Neural progenitor cell (in vitro differentiated cells): ENCODE measurements at regions not wholly inside any gene's neighbourhood (a gene's known extent, or its start where the extent isn't known, plus 50 kb on each side); places are given as distances from the start of the nearest gene placed in this dataset.

Experiments
- DNase-seq: peaks from one replicate; pipeline ENCODE4 v3.0.0-alpha.2; 2016; ENCODE audit warnings: low spot score
- H2AFZ ChIP-seq: fragments of 200-600 bp; sonication (generic); replicated peaks from 2 replicates; pipeline ENCODE4 v1.6.1; 2016; ENCODE audit warnings: antibody characterized with exemption
- H3F3A ChIP-seq: fragments of 200-600 bp; sonication (generic); 2 replicates; pipeline ENCODE4 v1.6.1; 2016; ENCODE audit warnings: antibody characterized with exemption, low read depth
- H3K27ac ChIP-seq: fragments of 200-600 bp; sonication (generic); 2 replicates; pipeline ENCODE4 v1.5.1; 2016; ENCODE audit warnings: mild to moderate bottlenecking
- H3K27me3 ChIP-seq: fragments of 200-600 bp; sonication (generic); 2 replicates; pipeline ENCODE4 v1.6.1; 2016; ENCODE audit warnings: mild to moderate bottlenecking, moderate library complexity
- H3K36me3 ChIP-seq: fragments of 200-600 bp; sonication (generic); 2 replicates; pipeline ENCODE4 v1.5.1; 2016
- H3K4me1 ChIP-seq: fragments of 200-600 bp; sonication (generic); 2 replicates; pipeline ENCODE4 v1.6.1; 2016; ENCODE audit warnings: mixed run types
- H3K4me2 ChIP-seq: fragments of 200-600 bp; sonication (generic); 2 replicates; pipeline ENCODE4 v1.6.1; 2016
- H3K4me3 ChIP-seq: fragments of 200-600 bp; sonication (generic); 2 replicates; pipeline ENCODE4 v1.5.1; 2016
- H3K79me2 ChIP-seq: fragments of 200-600 bp; sonication (generic); 2 replicates; pipeline ENCODE4 v1.6.1; 2016; ENCODE audit warnings: low read depth
- H3K9ac ChIP-seq: fragments of 200-600 bp; sonication (generic); 2 replicates; pipeline ENCODE4 v1.6.1; 2016
- H3K9me3 ChIP-seq: fragments of 200-600 bp; sonication (generic); 2 replicates; pipeline ENCODE4 v1.5.1; 2016; ENCODE audit warnings: low read depth
- H4K20me1 ChIP-seq: fragments of 200-600 bp; sonication (generic); 2 replicates; pipeline ENCODE4 v1.6.1; 2016; ENCODE audit warnings: low read depth
- H3K27ac Mint-ChIP-seq: 3 replicates; pipeline ENCODE4 v1.8.0; 2021; ENCODE audit warnings: mixed read lengths
- H3K27me3 Mint-ChIP-seq: 2 replicates; pipeline ENCODE4 v1.8.0; 2022; ENCODE audit warnings: low read depth, mild to moderate bottlenecking, inconsistent platforms, moderate library complexity, mixed read lengths; ENCODE audit not compliant: insufficient read depth
- H3K36me3 Mint-ChIP-seq: 3 replicates; pipeline ENCODE4 v1.8.0; 2021; ENCODE audit warnings: mixed read lengths
- H3K4me1 Mint-ChIP-seq: 3 replicates; pipeline ENCODE4 v1.8.0; 2021; ENCODE audit warnings: mixed read lengths
- H3K4me3 Mint-ChIP-seq: 3 replicates; pipeline ENCODE4 v1.8.0; 2021; ENCODE audit warnings: mild to moderate bottlenecking, moderate library complexity, mixed read lengths
- H3K9me3 Mint-ChIP-seq: 3 replicates; pipeline ENCODE4 v1.8.0; 2020; ENCODE audit warnings: mixed read lengths
- CTCF ChIP-seq: fragments of 200-600 bp; sonication (generic); IDR thresholded peaks from 2 replicates; pipeline ENCODE4 v1.5.1; 2017; ENCODE audit warnings: antibody characterized with exemption, mild to moderate bottlenecking
- EZH2 ChIP-seq: fragments of 200-600 bp; sonication (generic); IDR thresholded peaks from 2 replicates; pipeline ENCODE4 v1.6.1; 2017; ENCODE audit warnings: antibody characterized with exemption, mild to moderate bottlenecking, moderate library complexity
- EZH2phosphoT487 ChIP-seq: fragments of 200-600 bp; sonication (generic); IDR thresholded peaks from 2 replicates; pipeline ENCODE4 v1.6.1; 2017; ENCODE audit warnings: antibody characterized with exemption

GRCh38 chr6:44670146-44670545, 282.6 kb downstream of the CDC5L start:
- no peaks in the 10 kb centered on the region for H3K36me3 Mint-ChIP-seq
- no peaks in the 10 kb centered on the region for H3K27me3 ChIP-seq
- H3K4me3 Mint-ChIP-seq: no peak overlapping the region
- H3F3A ChIP-seq: peaks cover 10% of the 10 kb centered on the region
- peaks cover 20% of the 10 kb centered on the region for H3K4me1 ChIP-seq
- no peak overlapping the region for H3K9ac ChIP-seq
- H3K79me2 ChIP-seq: no peaks in the 10 kb centered on the region
- no peak overlapping the region for H3K27ac Mint-ChIP-seq
- peaks cover 7% of the 10 kb centered on the region for H3K9me3 Mint-ChIP-seq
- H3K9me3 ChIP-seq: no peaks in the 10 kb centered on the region
- H3K4me1 Mint-ChIP-seq: peaks cover 60% of the 10 kb centered on the region
- H3K27ac ChIP-seq: no peak overlapping the region
- no peak for TF ChIP-seq EZH2phosphoT487
- no peak for TF ChIP-seq EZH2
- no peak for TF ChIP-seq CTCF
- H3K27me3 Mint-ChIP-seq: peaks cover 15% of the 10 kb centered on the region
- no peak overlapping the region for H2AFZ ChIP-seq
- H4K20me1 ChIP-seq: no peaks in the 10 kb centered on the region
- no peaks in the 10 kb centered on the region for H3K36me3 ChIP-seq
- no peak for DNase-seq
- H3K4me2 ChIP-seq: no peak overlapping the region
- no peak overlapping the region for H3K4me3 ChIP-seq

- no peaks in the 10 kb centered on the region for H3K36me3 Mint-ChIP-seq
- peaks cover 14% of the 10 kb centered on the region for H3K27me3 Mint-ChIP-seq
- Histone ChIP-seq H3K4me2 (no peak overlapping the region), H3K4me3 (no peak overlapping the region), H4K20me1 (no peaks in the 10 kb centered on the region), H2AFZ (peak overlapping the region; percentile 45), H3K9ac (no peak overlapping the region), H3F3A (peaks cover 10% of the 10 kb centered on the region), H3K9me3 (no peaks in the 10 kb centered on the region), H3K79me2 (no peaks in the 10 kb centered on the region), H3K4me1 (peaks cover 20% of the 10 kb centered on the region), H3K36me3 (no peaks in the 10 kb centered on the region), H3K27me3 (no peaks in the 10 kb centered on the region), H3K27ac (no peak overlapping the region)
- no peak overlapping the region for H3K27ac Mint-ChIP-seq
- no peak for DNase-seq
- no peak for TF ChIP-seq CTCF
- no peak for TF ChIP-seq EZH2
- no peak for TF ChIP-seq EZH2phosphoT487
- no peak overlapping the region for H3K4me3 Mint-ChIP-seq
- H3K4me1 Mint-ChIP-seq: peaks cover 48% of the 10 kb centered on the region
- peaks cover 7% of the 10 kb centered on the region for H3K9me3 Mint-ChIP-seq
Observed at GRCh38 chr6:44671333-44671732, 283.8 kb downstream of the CDC5L start.

- peaks cover 20% of the 10 kb centered on the region for H3K4me1 ChIP-seq
- H3K27me3 ChIP-seq: no peaks in the 10 kb centered on the region
- DNase-seq: no peak
- TF ChIP-seq EZH2 (no peak), EZH2phosphoT487 (no peak), CTCF (no peak)
- H3K36me3 ChIP-seq: no peaks in the 10 kb centered on the region
- no peaks in the 10 kb centered on the region for H3K9me3 ChIP-seq
- H2AFZ ChIP-seq: no peak overlapping the region
- H4K20me1 ChIP-seq: no peaks in the 10 kb centered on the region
- no peaks in the 10 kb centered on the region for H3K79me2 ChIP-seq
- no peak overlapping the region for H3K27ac ChIP-seq
- H3K4me3 ChIP-seq: no peak overlapping the region
- peak overlapping the region; percentile 48 for H3K27ac Mint-ChIP-seq
- H3K4me1 Mint-ChIP-seq: peaks cover 40% of the 10 kb centered on the region
- peaks cover 7% of the 10 kb centered on the region for H3K9me3 Mint-ChIP-seq
- H3F3A ChIP-seq: peaks cover 10% of the 10 kb centered on the region
- H3K27me3 Mint-ChIP-seq: peaks cover 14% of the 10 kb centered on the region
- no peak overlapping the region for H3K9ac ChIP-seq
- no peak overlapping the region for H3K4me3 Mint-ChIP-seq
- H3K4me2 ChIP-seq: no peak overlapping the region
- no peaks in the 10 kb centered on the region for H3K36me3 Mint-ChIP-seq
Observed at GRCh38 chr6:44672086-44672485, 284.6 kb downstream of the CDC5L start.
